A549 (cell line): ENCODE measurements at regions not wholly inside any gene's neighbourhood (a gene's known extent, or its start where the extent isn't known, plus 50 kb on each side); places are given as distances from the start of the nearest gene placed in this dataset.

Experiments used
- ATAC-seq, 2 experiments: fragments of 200-7000 bp in 1 of 2; fragments of >200 bp in 1 of 2; cut with Nextera tagmentation in 1 of 2; cut with Tn5 transposase in 1 of 2; 3 replicates each; pipeline versions ENCODE4 v1.8.0 to v1.9.1; 2018 to 2020; ENCODE audit warnings: mild to moderate bottlenecking in 1 of 2, moderate library complexity in 1 of 2
- CTCF ChIA-PET: fragments of 300-600 bp; sonication (Branson Sonifier 250); formaldehyde crosslinking; extraction: SDS; loops from one replicate; lab custom pipeline; 2021; ENCODE audit warnings: antibody characterized with exemption, inconsistent platforms; lab: Yijun Ruan, JAX
- POLR2A ChIA-PET: fragments of 350-600 bp; formaldehyde crosslinking; extraction: SDS; loops from one replicate; lab custom pipeline; 2021; ENCODE audit warnings: antibody characterized with exemption, inconsistent platforms; lab: Yijun Ruan, JAX
- DNase-seq, 2 experiments: peaks; one replicate each; pipeline versions ENCODE4 v3.0.0 to v3.0.0-alpha.2; 2011 to 2016; ENCODE audit warnings: low read depth in 1 of 2, low spot score in 1 of 2
- FAIRE-seq: peaks from 2 replicates; lab custom pipeline; 2011; peaks lifted over from hg19 to GRCh38; lab: Jason Lieb, UNC
- H3K27ac ChIP-seq, 2 experiments: fragments of >200 bp; sonication (Bioruptor Twin); formaldehyde crosslinking; 3 replicates each; pipeline ENCODE4 v1.5.1; 2016 to 2017
- H3K4me1 ChIP-seq: fragments of >200 bp; sonication (Bioruptor Twin); formaldehyde crosslinking; 3 replicates; pipeline ENCODE4 v1.6.1; 2016
- H3K4me2 ChIP-seq: fragments of >200 bp; sonication (Bioruptor Twin); formaldehyde crosslinking; 3 replicates; pipeline ENCODE4 v1.6.1; 2016
- H3K4me3 ChIP-seq: fragments of >200 bp; sonication (Bioruptor Twin); formaldehyde crosslinking; 3 replicates; pipeline ENCODE4 v1.5.1; 2016
- H3K9me3 ChIP-seq: fragments of >200 bp; sonication (Bioruptor Twin); formaldehyde crosslinking; 3 replicates; pipeline ENCODE4 v1.6.1; 2016
- CBX8 ChIP-seq: fragments of 200-600 bp; sonication (generic); IDR thresholded peaks from 2 replicates; pipeline ENCODE4 v1.6.1; 2016
- CEBPB ChIP-seq, 2 experiments: fragments of >200 bp in 1 of 2; sonication (Bioruptor Twin) in 1 of 2; formaldehyde crosslinking in 1 of 2; IDR thresholded peaks; 2 replicates each; pipeline ENCODE4 v1.6.1; 2012 to 2016
- CHD2 ChIP-seq: fragments of 150-350 bp; IDR thresholded peaks from 2 replicates; pipeline ENCODE4 v1.6.1; 2014; ENCODE audit warnings: low read length; ENCODE audit not compliant: partially characterized antibody
- CHD4 ChIP-seq: fragments of 200-600 bp; sonication (generic); IDR thresholded peaks from 2 replicates; pipeline ENCODE4 v1.6.1; 2016; ENCODE audit warnings: antibody characterized with exemption, mild to moderate bottlenecking, borderline replicate concordance
- EHF ChIP-seq: fragments of 250-450 bp; sonication (Bioruptor Pico); IDR thresholded peaks from 2 replicates; pipeline ENCODE4 v1.5.0; 2020; ENCODE audit warnings: mild to moderate bottlenecking
- EP300 ChIP-seq, 2 experiments: fragments of >200 bp; sonication (Bioruptor Twin); formaldehyde crosslinking; IDR thresholded peaks; 2 replicates in 1 of 2; 3 replicates in 1 of 2; pipeline ENCODE4 v1.6.1; 2016 to 2017
- ESRRA ChIP-seq: fragments of 150-350 bp; IDR thresholded peaks from 2 replicates; pipeline ENCODE4 v1.6.1; 2014; ENCODE audit warnings: mild to moderate bottlenecking, low read length, borderline replicate concordance
- FOSB ChIP-seq: fragments of 250-450 bp; sonication (Bioruptor Pico); IDR thresholded peaks from 2 replicates; pipeline ENCODE4 v1.5.0; 2020; ENCODE audit warnings: mild to moderate bottlenecking, moderate library complexity
- GATA3 ChIP-seq: IDR thresholded peaks from 2 replicates; pipeline ENCODE4 v1.6.1; 2012; ENCODE audit warnings: borderline replicate concordance
- HEYL ChIP-seq: fragments of 250-450 bp; sonication (Bioruptor Pico); IDR thresholded peaks from 2 replicates; pipeline ENCODE4 v1.8.0; 2021; ENCODE audit warnings: mild to moderate bottlenecking, moderate library complexity
- HOXA7 ChIP-seq: fragments of 250-450 bp; sonication (Bioruptor Pico); IDR thresholded peaks from 2 replicates; pipeline ENCODE4 v1.5.0; 2020; ENCODE audit warnings: mild to moderate bottlenecking, moderate library complexity
- HOXB13 ChIP-seq: fragments of 250-450 bp; sonication (Bioruptor Pico); IDR thresholded peaks from 2 replicates; pipeline ENCODE4 v1.5.0; 2020; ENCODE audit warnings: low read depth, mild to moderate bottlenecking, moderate library complexity
- JUNB ChIP-seq: fragments of >200 bp; sonication (Bioruptor Twin); formaldehyde crosslinking; IDR thresholded peaks from 2 replicates; pipeline ENCODE4 v1.6.1; 2016
- KDM1A ChIP-seq: fragments of 200-600 bp; sonication (generic); IDR thresholded peaks from 2 replicates; pipeline ENCODE4 v1.6.1; 2016; ENCODE audit warnings: low read depth, mild to moderate bottlenecking
- KDM5A ChIP-seq: fragments of 200-600 bp; sonication (generic); IDR thresholded peaks from 2 replicates; pipeline ENCODE4 v1.6.1; 2016; ENCODE audit warnings: antibody characterized with exemption, mild to moderate bottlenecking
- PHF8 ChIP-seq: fragments of 200-600 bp; sonication (generic); IDR thresholded peaks from 2 replicates; pipeline ENCODE4 v1.6.1; 2016; ENCODE audit warnings: low read depth, mild to moderate bottlenecking, antibody characterized with exemption, moderate library complexity, borderline replicate concordance
- RARB ChIP-seq: fragments of 250-450 bp; sonication (Bioruptor Pico); IDR thresholded peaks from 2 replicates; pipeline ENCODE4 v1.8.0; 2021; ENCODE audit warnings: mild to moderate bottlenecking, moderate library complexity
- RNF2 ChIP-seq: fragments of 200-600 bp; sonication (generic); IDR thresholded peaks from 2 replicates; pipeline ENCODE4 v1.6.1; 2016; ENCODE audit warnings: low read depth, mild to moderate bottlenecking, antibody characterized with exemption, moderate library complexity, borderline replicate concordance
- TFCP2L1 ChIP-seq: fragments of 250-450 bp; sonication (Bioruptor Pico); IDR thresholded peaks from 2 replicates; pipeline ENCODE4 v1.5.0; 2021; ENCODE audit warnings: mild to moderate bottlenecking
- TP53 ChIP-seq: fragments of 250-450 bp; sonication (Bioruptor Pico); IDR thresholded peaks from 2 replicates; pipeline ENCODE4 v1.5.0; 2021; ENCODE audit warnings: mild to moderate bottlenecking, moderate library complexity
- ZC3H11A ChIP-seq: fragments of 450-650 bp; IDR thresholded peaks from 2 replicates; pipeline ENCODE4 v1.6.1; 2014; ENCODE audit warnings: antibody characterized with exemption, mild to moderate bottlenecking
- ZFP36 ChIP-seq: fragments of 450-650 bp; IDR thresholded peaks from 2 replicates; pipeline ENCODE4 v1.6.1; 2014; ENCODE audit warnings: borderline replicate concordance; ENCODE audit not compliant: partially characterized antibody
- WGBS: methylation state at CpG from one replicate; pipeline ENCODE4 v1.1.6; 2017; ENCODE audit errors: missing lambda C conversion rate; 5-methylcytosine and 5-hydroxymethylcytosine counted together
- TF ChIP-seq, protein P1 (sequence below): fragments of 250-450 bp; sonication (Bioruptor Pico); IDR thresholded peaks from 2 replicates; pipeline ENCODE4 v1.5.0; 2020; ENCODE audit warnings: low read depth, mild to moderate bottlenecking, moderate library complexity
- TF ChIP-seq, protein P2 (sequence below): fragments of >200 bp; sonication (Bioruptor Twin); formaldehyde crosslinking; IDR thresholded peaks from 3 replicates; pipeline ENCODE4 v1.6.1; 2016
- TF ChIP-seq, protein P3 (sequence below): fragments of >200 bp; sonication (Bioruptor Twin); formaldehyde crosslinking; IDR thresholded peaks from 3 replicates; pipeline ENCODE4 v1.5.1; 2016

DNA sequence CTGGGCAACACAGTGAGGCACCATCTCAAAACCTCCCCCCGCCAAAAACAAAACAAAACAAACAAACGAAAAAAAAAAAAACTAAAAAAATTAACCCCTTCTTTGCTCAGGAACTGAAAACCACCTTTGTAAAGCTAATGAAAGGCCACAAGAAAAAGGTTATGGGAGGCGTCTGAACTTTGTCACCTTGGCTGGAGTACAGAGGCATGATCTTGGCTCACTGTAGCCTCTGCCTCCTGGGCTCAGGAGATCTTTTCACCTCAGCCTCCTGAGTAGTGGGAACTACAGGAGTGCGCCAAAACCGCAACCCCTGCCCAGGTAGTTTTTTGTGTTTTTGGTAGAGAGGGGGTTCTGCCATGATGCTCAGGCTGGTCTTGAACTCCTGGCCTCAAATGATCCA lies 337.9 kb downstream of the TBC1D32 start:
- CTCF ChIA-PET: no interaction called here
- 33% methylated on average over 5 of the region's 5 CpGs for WGBS
- ATAC-seq: no peak

DNA sequence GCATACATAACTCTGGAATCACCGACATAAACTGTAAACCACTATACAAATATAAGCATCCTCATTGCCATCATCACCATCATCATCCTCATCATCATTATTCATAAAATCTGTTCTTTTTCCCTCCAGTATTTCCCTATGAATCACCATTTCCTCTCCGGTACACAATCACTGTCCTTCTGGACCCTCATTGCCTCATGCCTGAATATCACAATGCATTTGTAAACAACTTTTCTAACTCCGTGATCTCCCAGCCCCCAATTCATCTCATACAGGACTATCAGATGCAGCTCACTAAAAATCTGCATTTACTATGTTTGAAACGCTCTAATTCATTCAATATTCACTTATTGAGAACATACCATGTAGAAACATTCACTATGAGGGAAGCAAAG lies 339.7 kb downstream of the TBC1D32 start:
- WGBS: 4% methylated on average over 4 of the region's 4 CpGs
- Histone ChIP-seq H3K4me1 (no peaks in the 10 kb centered on the region), H3K9me3 (no peaks in the 10 kb centered on the region), H3K4me2 (no peak overlapping the region), H3K27ac (no peak overlapping the region), H3K4me3 (no peak overlapping the region)
- ChIA-PET POLR2A (no interaction called here), CTCF (no interaction called here)
- TF ChIP-seq HOXB13 (CRISPR knock-in tag): no peak
- TF ChIP-seq EP300 (IDR thresholded peaks at IDR 0.05): no peak
- TF ChIP-seq HEYL: no peak
- TF ChIP-seq ZFP36: no peak
- TF ChIP-seq, protein P1, sequence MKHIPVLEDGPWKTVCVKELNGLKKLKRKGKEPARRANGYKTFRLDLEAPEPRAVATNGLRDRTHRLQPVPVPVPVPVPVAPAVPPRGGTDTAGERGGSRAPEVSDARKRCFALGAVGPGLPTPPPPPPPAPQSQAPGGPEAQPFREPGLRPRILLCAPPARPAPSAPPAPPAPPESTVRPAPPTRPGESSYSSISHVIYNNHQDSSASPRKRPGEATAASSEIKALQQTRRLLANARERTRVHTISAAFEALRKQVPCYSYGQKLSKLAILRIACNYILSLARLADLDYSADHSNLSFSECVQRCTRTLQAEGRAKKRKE (CRISPR knock-in tag): no peak
- no peak for TF ChIP-seq JUNB
- TF ChIP-seq ESRRA: no peak
- TF ChIP-seq CHD4: no peak
- no peak for TF ChIP-seq CEBPB (IDR thresholded peaks at IDR 0.05)
- TF ChIP-seq ZC3H11A: no peak
- no peak for TF ChIP-seq CHD2
- TF ChIP-seq EHF (CRISPR knock-in tag): no peak
- TF ChIP-seq PHF8: no peak
- no peak for TF ChIP-seq CBX8
- DNase-seq (no peak), ATAC-seq (no peak), FAIRE-seq (no peak)

More for the DNA sequence above, 337.9 kb downstream of the TBC1D32 start:
- no peak for DNase-seq
- FAIRE-seq: no peak
- no peaks in the 10 kb centered on the region for H3K9me3 ChIP-seq
- no peaks in the 10 kb centered on the region for H3K4me1 ChIP-seq
- TF ChIP-seq KDM5A (no peak), RNF2 (no peak), CEBPB (IDR thresholded peaks at IDR 0.05) (no peak), TFCP2L1 (CRISPR knock-in tag) (no peak), HOXB13 (CRISPR knock-in tag) (no peak), KDM1A (no peak), HOXA7 (CRISPR knock-in tag) (no peak), TP53 (CRISPR knock-in tag) (no peak), RARB (no peak), CBX8 (no peak), EHF (CRISPR knock-in tag) (no peak)
- TF ChIP-seq, protein P2, sequence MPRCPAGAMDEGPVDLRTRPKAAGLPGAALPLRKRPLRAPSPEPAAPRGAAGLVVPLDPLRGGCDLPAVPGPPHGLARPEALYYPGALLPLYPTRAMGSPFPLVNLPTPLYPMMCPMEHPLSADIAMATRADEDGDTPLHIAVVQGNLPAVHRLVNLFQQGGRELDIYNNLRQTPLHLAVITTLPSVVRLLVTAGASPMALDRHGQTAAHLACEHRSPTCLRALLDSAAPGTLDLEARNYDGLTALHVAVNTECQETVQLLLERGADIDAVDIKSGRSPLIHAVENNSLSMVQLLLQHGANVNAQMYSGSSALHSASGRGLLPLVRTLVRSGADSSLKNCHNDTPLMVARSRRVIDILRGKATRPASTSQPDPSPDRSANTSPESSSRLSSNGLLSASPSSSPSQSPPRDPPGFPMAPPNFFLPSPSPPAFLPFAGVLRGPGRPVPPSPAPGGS: no peak
- no peak overlapping the region for H3K27ac ChIP-seq
- no peak overlapping the region for H3K4me3 ChIP-seq
- POLR2A ChIA-PET: no interaction called here
- no peak overlapping the region for H3K4me2 ChIP-seq

DNA sequence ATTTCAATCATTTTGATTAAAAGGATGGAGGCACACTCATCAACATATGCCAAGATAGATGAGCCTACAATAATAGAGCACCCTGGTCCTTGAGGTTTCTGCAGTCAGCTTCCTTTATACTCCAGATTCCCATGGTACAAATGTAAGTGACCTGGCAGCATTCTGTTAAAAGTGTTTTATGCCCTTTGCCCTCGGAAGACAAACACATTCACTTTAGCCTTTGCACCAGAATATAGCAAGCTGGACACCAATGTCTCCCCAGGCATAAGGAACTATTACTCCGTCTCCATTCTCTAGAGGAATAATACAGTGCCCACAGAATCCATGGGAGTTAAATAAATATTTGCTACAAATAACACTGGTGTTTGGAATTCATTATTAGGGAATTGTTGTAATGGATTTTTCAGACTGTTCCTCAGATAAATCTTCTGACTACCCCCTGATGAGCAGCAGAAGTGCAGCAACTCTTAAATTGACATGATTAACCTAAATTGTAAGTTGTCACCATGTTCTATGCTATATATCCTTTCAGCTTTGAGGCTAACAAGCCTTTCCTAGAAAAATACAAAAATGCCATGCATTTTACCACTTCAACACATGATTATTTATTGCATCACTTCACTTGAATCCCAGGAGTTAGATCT lies 340.2 kb downstream of the TBC1D32 start:
- no peak for ATAC-seq
- DNase-seq: no peak
- FAIRE-seq: no peak
- Histone ChIP-seq H3K4me3 (no peak overlapping the region), H3K9me3 (no peaks in the 10 kb centered on the region)
- TF ChIP-seq ESRRA (no peak), GATA3 (no peak), CHD2 (no peak), HOXA7 (CRISPR knock-in tag) (no peak), EP300 (IDR thresholded peaks at IDR 0.05) (no peak), FOSB (CRISPR knock-in tag) (no peak)
- TF ChIP-seq, protein P1 (CRISPR knock-in tag): no peak
- TF ChIP-seq, protein P3, sequence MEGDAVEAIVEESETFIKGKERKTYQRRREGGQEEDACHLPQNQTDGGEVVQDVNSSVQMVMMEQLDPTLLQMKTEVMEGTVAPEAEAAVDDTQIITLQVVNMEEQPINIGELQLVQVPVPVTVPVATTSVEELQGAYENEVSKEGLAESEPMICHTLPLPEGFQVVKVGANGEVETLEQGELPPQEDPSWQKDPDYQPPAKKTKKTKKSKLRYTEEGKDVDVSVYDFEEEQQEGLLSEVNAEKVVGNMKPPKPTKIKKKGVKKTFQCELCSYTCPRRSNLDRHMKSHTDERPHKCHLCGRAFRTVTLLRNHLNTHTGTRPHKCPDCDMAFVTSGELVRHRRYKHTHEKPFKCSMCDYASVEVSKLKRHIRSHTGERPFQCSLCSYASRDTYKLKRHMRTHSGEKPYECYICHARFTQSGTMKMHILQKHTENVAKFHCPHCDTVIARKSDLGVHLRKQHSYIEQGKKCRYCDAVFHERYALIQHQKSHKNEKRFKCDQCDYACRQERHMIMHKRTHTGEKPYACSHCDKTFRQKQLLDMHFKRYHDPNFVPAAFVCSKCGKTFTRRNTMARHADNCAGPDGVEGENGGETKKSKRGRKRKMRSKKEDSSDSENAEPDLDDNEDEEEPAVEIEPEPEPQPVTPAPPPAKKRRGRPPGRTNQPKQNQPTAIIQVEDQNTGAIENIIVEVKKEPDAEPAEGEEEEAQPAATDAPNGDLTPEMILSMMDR: no peak
- TF ChIP-seq, all 56 proteins: peak for 0
- CTCF ChIA-PET: no interaction called here
- Histone ChIP-seq H3K27ac (no peak overlapping the region), H3K4me1 (no peaks in the 10 kb centered on the region), H3K4me2 (no peak overlapping the region)
- 8% methylated on average over 2 of the region's 2 CpGs for WGBS
- POLR2A ChIA-PET: no interaction called here
